Forelimb muscle (tissue), 1 donor: ENCODE measurements at regions not wholly inside any gene's neighbourhood (a gene's known extent, or its start where the extent isn't known, plus 50 kb on each side); places are given as distances from the start of the nearest gene placed in this dataset.

Experiments
- DNase-seq: peaks from one replicate; pipeline ENCODE4 v3.0.0-alpha.2; 2013; ENCODE audit warnings: low read depth

DNA sequence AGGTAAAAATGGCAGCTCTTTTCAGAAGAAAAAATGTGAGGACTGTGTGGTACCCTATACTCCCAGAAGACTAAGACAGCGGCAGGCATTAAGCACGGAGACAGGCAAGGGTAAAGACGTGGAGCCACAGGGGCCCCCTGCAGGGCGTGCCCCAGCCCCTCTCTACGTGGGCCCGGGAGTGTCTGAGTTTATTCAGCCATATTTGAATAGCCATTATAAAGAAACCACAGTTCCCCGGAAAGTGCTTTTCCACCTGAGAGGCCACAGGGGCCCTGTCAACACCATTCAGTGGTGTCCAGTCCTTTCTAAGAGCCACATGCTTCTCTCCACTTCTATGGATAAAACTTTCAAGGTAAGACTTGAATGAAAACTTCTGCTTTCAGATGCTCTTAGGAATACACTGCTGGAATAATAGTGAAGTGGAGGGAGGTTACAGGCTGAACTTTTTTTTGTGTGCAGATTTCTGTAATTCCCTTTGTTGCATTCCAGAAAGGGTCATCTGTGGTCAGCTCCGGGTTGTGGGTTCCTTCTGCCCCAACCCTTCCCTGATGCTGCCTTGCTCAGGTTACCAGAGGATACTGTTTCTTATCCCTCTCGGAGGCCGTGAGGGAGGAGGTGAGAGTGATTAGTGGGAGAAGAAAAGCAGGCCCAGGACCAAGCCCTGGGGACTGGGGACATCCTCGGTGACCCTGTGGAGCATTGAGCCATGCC is 58.4 kb downstream of the SLC25A47 start:
- DNase-seq, result no peak

DNA sequence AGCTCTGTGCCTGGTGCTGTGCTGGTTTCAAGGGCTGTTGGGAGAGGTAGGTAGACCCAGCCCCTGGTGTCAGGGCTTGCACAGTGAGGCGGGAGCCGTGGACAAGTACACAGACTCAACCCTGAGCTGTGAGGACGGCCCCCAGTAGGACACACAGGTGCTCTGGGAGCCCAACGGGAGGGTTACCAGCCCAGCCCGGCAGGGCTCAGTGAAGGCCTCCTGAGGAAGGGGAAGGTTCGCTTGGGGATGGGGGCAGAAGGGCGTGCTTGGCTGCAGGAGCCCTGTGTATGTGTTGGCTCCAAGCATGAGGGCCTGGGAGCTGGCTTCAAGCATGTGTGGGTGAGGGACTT is 58.9 kb downstream of the SLC25A47 start:
- no peak for DNase-seq

DNA sequence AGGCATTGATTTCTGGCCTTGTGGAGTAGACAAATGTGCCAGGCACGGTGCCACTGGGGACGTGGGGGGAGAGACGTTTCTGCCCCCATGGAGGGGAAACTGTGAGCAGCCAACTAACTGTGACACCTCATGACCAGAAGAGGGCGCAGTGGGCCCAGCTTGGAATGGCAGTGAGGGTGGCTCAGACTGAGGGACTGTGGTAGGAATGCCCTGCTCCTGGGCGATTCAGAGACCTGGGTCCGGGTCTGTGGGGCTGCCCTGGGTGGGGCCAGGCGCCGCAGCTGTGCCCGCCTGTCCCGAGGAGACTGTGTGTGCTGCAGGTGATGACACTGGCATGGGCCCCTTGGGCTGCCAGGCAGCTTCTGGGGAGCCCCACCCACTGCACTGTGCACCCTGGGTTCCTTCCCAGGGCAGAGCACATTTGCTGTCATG is 60.6 kb downstream of the SLC25A47 start:
- DNase-seq, result no peak

GRCh38 chr14:100384277-100384676 is 61.1 kb downstream of the SLC25A47 start:
- no peak for DNase-seq

DNA sequence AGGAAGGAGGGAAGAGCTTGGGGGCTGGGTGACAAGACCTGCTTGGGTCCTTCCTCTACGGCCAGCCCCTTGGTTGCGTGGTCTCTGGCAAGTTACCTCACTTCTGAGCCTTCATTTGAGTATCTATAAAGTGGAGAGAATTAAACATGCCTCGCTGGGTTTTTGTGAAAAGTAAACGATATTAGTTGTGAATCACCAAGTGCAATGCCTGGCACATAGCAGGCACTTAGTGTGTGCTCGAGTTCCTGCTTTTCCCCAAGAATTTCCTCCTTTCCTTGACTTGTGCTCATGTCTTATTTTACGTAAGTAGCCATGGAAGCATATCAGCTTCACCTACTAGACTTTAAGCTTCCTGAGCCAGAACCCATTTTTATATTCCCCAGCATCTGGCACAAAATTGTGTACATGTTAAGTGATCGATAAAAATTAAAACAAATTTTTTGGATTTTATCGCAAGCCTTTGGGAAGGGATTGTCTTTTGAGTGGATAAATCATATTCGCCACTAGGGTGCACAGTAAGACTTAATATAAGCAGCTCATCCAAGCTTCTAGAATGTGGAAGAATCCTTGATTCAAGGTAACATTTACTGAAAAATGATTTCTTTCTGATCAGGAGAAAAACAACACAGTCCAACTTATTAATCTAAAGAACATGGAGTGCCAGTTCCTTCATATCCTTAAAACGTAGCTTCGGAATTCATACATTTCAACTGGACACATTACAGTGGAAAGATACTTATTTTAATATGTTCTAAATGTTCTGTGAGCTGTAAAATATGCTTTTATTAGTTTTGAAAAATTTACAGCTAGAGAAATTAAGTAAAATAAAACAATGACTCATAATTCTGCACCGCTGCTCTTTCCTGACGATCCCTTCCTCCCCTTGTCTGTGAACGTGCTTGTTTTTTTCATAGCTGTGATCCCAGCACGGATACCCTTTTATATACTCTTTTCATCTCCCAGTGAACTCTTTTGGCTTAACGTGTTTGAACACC is 62.0 kb downstream of the SLC25A47 start:
- DNase-seq, result no peak

GRCh38 chr14:100386121-100386520 is 63.0 kb downstream of the SLC25A47 start:
- DNase-seq, result no peak

DNA sequence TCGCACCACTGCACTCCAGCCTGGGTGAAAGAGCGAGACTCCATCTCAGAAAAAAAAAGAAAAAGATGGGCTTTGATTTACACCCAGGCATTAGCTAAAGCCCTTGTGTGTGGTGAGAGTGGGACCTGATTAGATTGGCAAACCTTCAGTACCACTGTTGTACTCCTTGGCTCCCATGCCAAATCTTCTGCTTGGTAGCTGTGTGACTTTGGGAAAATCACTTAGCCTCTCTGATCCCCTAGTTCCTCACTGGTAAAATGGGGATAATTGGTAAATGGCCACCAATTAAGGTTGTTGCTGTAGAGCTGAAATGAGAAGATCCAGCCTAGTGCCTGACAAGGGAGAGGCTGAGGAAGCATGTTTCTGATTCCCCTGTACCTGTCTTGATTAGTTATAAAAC is 63.7 kb downstream of the SLC25A47 start:
- no peak for DNase-seq

DNA sequence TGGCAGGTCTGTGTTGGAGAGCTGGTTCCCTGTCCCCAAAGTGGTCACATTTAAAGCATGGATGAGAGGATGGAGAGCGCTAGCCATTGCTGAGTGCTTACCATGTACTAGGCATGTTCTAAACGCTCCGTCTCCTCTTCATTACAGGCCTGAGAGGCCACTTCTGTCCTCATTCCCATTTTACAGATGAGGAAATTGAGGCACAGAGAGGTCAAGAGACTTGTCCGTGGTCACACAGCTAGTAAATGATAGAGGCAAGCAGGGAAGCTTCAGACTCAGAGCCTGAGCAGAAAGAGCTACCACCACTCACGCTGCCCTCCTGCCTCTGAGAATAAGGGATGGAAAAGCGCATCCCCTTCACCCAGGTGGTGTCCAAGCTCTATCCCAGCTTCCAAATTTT is 64.3 kb downstream of the SLC25A47 start:
- no peak for DNase-seq

DNA sequence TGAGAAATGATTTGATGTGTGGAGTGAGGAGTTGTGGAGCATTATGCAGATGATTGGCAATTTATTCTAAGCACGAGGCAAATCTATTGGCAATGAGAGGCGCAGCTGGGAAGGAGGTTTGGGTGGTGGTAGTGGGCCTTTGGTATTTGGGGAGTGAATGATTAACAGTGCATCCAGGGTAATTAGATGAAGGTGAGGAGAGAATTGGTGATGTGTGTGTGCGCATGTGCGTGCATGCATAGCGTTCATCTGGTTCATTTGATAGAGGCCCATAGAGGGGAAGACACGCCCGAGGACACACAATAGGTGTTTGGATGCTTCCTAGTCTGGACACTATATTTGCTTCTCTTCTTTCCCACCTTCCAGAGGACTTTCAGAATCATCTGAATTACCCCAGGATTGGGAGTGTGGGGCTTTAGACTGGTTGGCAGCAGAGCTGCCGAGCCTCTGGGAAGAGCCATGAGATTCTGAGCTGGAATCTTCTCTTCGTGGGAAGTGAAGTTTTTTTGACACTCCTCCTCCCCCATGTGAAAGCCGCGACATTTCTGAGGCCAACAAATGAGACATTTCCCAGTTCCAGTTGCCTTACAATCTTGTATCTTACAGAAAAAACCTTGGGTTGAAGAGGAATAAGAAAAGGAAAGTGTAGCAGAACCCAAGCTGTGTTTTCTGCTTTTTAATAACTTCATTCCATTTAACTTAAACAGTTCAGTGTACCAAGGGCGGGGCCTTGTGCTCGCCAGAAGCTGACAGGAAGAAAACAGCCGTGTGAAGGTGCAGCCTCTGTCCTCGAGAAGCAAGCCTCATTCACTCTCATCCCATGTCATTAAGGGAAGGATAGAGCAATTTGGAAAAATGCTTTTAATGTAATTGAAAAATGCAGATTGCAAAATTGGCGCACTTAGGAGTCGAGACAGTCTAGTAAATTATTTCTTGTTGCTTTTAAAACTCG is 65.2 kb downstream of the SLC25A47 start:
- DNase-seq, result no peak

DNA sequence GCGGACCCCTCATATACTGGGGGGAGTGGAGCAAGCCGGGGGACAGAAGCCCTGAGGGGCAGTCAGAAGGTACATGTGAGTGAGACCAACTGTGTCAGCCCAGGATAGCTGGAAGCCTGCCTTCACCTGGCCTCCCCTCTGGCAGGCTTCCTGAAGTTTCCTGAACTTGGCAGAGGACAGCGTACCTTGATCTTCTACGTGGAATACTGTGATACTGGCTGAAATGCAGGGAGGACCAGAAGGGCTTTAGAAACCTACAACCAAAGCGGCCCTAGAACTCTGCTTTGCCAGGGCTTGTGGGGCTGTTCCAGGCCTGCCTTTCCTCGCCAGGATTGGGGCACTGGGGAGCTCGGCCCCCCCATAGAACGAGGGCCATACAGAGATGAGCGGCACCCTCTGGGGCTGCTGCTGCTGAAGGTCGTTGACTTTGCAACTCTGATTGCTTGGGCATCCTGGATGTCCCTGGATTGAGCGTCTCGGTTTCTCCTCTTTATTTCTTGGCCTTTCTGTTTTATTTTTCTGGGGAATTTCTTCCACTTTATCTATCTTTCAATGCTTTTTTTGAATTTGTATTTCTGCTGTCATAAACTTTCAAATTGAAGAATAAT is 66.5 kb downstream of the SLC25A47 start:
- DNase-seq, result no peak

GRCh38 chr14:100391173-100391572 is 68.0 kb downstream of the SLC25A47 start:
- no peak for DNase-seq

GRCh38 chr14:100391724-100392123 is 68.6 kb downstream of the SLC25A47 start:
- no peak for DNase-seq

GRCh38 chr14:100392356-100392755 is 69.2 kb downstream of the SLC25A47 start:
- no peak for DNase-seq

DNA sequence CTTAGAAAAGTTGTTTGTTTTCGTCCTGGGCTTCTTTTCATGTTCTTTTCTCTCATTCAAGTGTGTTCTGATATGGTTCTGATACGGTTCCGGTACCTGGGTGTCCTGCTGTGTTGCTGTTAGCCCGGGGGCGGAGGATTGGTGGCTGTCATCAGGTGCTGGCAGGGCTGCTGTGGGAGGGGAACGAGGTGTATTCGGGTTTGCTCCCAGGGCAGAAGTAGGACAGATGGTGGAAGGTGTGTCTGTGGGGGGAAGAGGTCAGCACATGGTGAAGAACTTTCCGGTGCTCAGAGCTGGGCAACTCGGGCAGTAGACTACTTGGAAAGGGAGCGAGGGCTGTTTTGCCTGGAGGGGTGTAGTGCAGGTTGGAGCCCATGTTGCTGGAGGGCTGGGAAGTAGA is 70.2 kb downstream of the SLC25A47 start:
- DNase-seq, result no peak

DNA sequence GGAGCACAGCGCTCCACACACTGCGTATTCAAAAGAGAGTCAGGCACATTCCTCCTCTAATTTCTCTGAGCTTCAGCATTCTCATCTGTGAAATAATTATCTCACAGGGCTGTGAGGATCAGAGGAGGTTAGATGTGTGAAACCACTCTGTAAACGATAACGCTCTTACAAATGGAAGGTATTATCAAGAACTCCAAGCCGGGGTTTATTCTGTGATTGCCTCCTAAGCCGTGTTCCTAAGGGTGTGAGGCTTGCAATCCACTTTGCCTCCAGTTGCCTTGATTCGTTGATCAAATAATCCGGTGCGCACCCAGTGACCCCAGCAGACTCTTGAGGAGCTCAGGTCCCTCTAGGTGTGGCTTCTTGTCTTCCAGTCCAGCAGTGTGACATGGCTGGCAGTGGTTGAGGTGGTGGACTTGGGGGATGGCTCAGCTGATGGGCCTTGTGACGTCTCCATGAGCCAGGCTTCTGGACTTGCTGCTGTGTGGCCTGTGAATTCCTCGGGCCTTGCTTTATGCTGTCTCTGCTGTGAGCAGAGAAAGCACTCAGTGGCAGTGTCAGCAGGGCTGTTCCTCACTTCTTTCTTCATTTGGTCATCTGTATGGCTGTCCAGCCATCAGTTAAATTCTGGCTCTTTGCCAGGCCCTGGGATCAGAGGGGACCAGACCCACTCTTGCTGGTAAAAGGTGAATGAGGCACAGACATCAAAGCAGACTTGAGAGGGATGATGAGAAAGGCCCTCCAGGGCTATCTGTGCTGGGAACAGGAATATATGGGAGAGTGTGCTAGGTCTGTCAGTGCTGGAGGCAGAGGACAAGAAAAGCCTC is 71.0 kb downstream of the SLC25A47 start:
- no peak for DNase-seq

GRCh38 chr14:100394886-100395672 is 71.9 kb downstream of the SLC25A47 start:
- DNase-seq, result no peak

GRCh38 chr14:100396266-100396795 is 73.2 kb downstream of the SLC25A47 start:
- DNase-seq, result no peak

DNA sequence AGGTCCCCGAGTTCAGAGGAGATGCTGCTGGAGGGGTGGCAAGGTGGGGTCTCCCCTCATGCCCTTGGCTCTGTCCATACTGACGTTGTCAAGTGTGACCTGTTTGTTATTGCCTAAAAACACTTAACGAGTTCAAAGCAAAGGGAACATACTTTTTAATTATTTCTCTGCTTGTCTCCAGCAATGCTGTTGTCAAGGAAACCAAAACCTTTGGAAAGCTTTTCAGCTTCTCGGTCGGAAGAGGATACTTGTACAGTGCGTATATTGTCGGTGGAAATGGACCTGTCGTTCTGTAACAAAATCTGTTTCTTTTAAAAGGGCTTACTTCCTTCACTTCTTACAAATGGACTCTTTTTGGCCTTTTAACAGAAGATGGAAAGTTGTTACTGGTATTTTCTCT is 73.9 kb downstream of the SLC25A47 start:
- no peak for DNase-seq

- DNase-seq, result no peak
Observed at GRCh38 chr14:100398044-100398443, 74.9 kb downstream of the SLC25A47 start.
